NCI-H1436 (cell line): ENCODE measurements at regions not wholly inside any gene's neighbourhood (a gene's known extent, or its start where the extent isn't known, plus 50 kb on each side); places are given as distances from the start of the nearest gene placed in this dataset.
"Not testable (repeated sequence)": the region's sequence is repeated elsewhere in the genome, so short reads cannot be mapped to it uniquely, and the experiment has no call there.

Experiments used
- DNase-seq: peaks from one replicate; lab custom pipeline; 2025; lab: John Stamatoyannopoulos, UW

- DNase-seq: no peak
These were observed 347.9 kb upstream of the MTPN start for GRCh38 chr7:136325027-136325426.

GRCh38 chr7:136324073-136324704 is 347.0 kb upstream of the MTPN start:
- no peak for DNase-seq

GRCh38 chr7:136312592-136312991 is 335.4 kb upstream of the MTPN start:
- DNase-seq: no peak

GRCh38 chr7:136309407-136309806 is 332.2 kb upstream of the MTPN start:
- no peak for DNase-seq

GRCh38 chr7:136308230-136308629 is 331.1 kb upstream of the MTPN start:
- no peak for DNase-seq

- no peak for DNase-seq
These were observed 326.0 kb upstream of the MTPN start for GRCh38 chr7:136303162-136303561.

GRCh38 chr7:136302049-136302448 is 324.9 kb upstream of the MTPN start:
- DNase-seq: no peak

- DNase-seq: no peak
These were observed 317.8 kb upstream of the MTPN start for GRCh38 chr7:136294977-136295376.

GRCh38 chr7:136293841-136294391 is 316.8 kb upstream of the MTPN start:
- DNase-seq: no peak

- no peak for DNase-seq
These were observed 316.1 kb upstream of the MTPN start for GRCh38 chr7:136293272-136293671.

GRCh38 chr7:136292365-136292764 is 315.2 kb upstream of the MTPN start:
- DNase-seq: no peak

GRCh38 chr7:136290351-136290750 is 313.2 kb upstream of the MTPN start:
- no peak for DNase-seq

- DNase-seq: no peak
These were observed 300.9 kb upstream of the MTPN start for GRCh38 chr7:136278057-136278456.

- DNase-seq: no peak
These were observed 298.6 kb upstream of the MTPN start for GRCh38 chr7:136275794-136276193.

- DNase-seq: no peak
These were observed 297.6 kb upstream of the MTPN start for GRCh38 chr7:136274636-136275345.

GRCh38 chr7:136272934-136273333 is 295.8 kb upstream of the MTPN start:
- no peak for DNase-seq

- DNase-seq: no peak
These were observed 290.7 kb upstream of the MTPN start for GRCh38 chr7:136267822-136268221.

- DNase-seq: no peak
These were observed 289.3 kb upstream of the MTPN start for GRCh38 chr7:136266457-136266856.

GRCh38 chr7:136264304-136264703 is 287.1 kb upstream of the MTPN start:
- DNase-seq: not testable (repeated sequence)

- DNase-seq: not testable (repeated sequence)
These were observed 286.1 kb upstream of the MTPN start for GRCh38 chr7:136263112-136263860.

GRCh38 chr7:136260591-136260990 is 283.4 kb upstream of the MTPN start:
- DNase-seq: not testable (repeated sequence)

- no peak for DNase-seq
These were observed 281.9 kb upstream of the MTPN start for GRCh38 chr7:136259074-136259473.

GRCh38 chr7:136256491-136256890 is 279.3 kb upstream of the MTPN start:
- DNase-seq: no peak
